ENCODE measurements at regions not wholly inside any gene's neighbourhood (a gene's known extent, or its start where the extent isn't known, plus 50 kb on each side); places are given as distances from the start of the nearest gene placed in this dataset.

- H3K27me3 ChIP-seq (replicated peaks in 1 of 4; ENCODE audit: control extremely low read depth in 1 of 4, control insufficient read depth in 3 of 4, insufficient read depth in 4 of 4, low read length in 3 of 4) = no peaks in the 10 kb centered on the region
- DNase-seq = no peak
- H3K4me1 ChIP-seq (ENCODE audit: control insufficient read depth in 2 of 2, insufficient read depth in 2 of 2, low read length in 2 of 2) = no peaks in the 10 kb centered on the region
- no peaks in the 10 kb centered on the region for H4K20me1 ChIP-seq (ENCODE audit: control insufficient read depth, insufficient read depth, low read length, poor library complexity, severe bottlenecking)
- Mint-ChIP-seq H3K9me3 (ENCODE audit: insufficient read depth) (no peaks in the 10 kb centered on the region), H3K27me3 (no peaks in the 10 kb centered on the region), H3K4me3 (no peak overlapping the region), H3K4me1 (no peaks in the 10 kb centered on the region), H3K27ac (no peak overlapping the region)
- no peaks in the 10 kb centered on the region for H3K79me2 ChIP-seq (ENCODE audit: control insufficient read depth, insufficient read depth, low read length)
- H3K4me3 ChIP-seq (ENCODE audit: control extremely low read depth in 1 of 5, extremely low read depth in 1 of 5, insufficient read depth in 1 of 5, low read depth in 2 of 5, low read length in 4 of 5) = no peak overlapping the region
- no peaks in the 10 kb centered on the region for H3K36me3 ChIP-seq (replicated peaks in 1 of 2; ENCODE audit: control extremely low read depth in 1 of 2, control insufficient read depth in 1 of 2, extremely low read depth in 1 of 2, insufficient read depth in 2 of 2, low read length in 1 of 2)
- no CpG with 5 or more reads among the region's 3 CpGs for WGBS (ENCODE audit: insufficient coverage)
- H2AFZ ChIP-seq (ENCODE audit: insufficient read depth, low read depth, low read length, poor library complexity, severe bottlenecking) = no peak overlapping the region
- CTCF ChIA-PET = no interaction called here
- no peak for TF ChIP-seq EZH2 (IDR thresholded peaks at IDR 0.05; ENCODE audit: borderline replicate concordance, insufficient read depth, low read depth, low read length, poor library complexity, severe bottlenecking)
- no peak overlapping the region for H3K9ac ChIP-seq (ENCODE audit: low read length)
- no peak overlapping the region for H3K27ac ChIP-seq (ENCODE audit: low read length in 2 of 2)
- intact Hi-C loops (cut with micrococcal nuclease) = no loop called here
- POLR2A ChIA-PET = no interaction called here
- ATAC-seq (ENCODE audit: low read depth) = no peak
- H3K4me2 ChIP-seq (replicated peaks; ENCODE audit: low read depth, low read length, poor library complexity, severe bottlenecking) = no peak overlapping the region
- H3K9me3 ChIP-seq (ENCODE audit: control extremely low read depth in 1 of 3, control insufficient read depth in 2 of 3, insufficient read depth in 1 of 3, low read length in 2 of 3) = no peaks in the 10 kb centered on the region
Measured at GRCh38 chr1:105172788-105173187, 1423.1 kb downstream of the AMY1C start.

- Mint-ChIP-seq H3K9me3 (ENCODE audit: insufficient read depth) (peaks cover 3% of the 10 kb centered on the region), H3K27ac (no peak overlapping the region), H3K27me3 (no peaks in the 10 kb centered on the region), H3K4me1 (no peaks in the 10 kb centered on the region), H3K4me3 (no peak overlapping the region)
- DNase-seq (no peak), ATAC-seq (ENCODE audit: low read depth) (no peak)
- H2AFZ ChIP-seq (ENCODE audit: insufficient read depth, low read depth, low read length, poor library complexity, severe bottlenecking) = no peak overlapping the region
- H3K4me3 ChIP-seq (ENCODE audit: control extremely low read depth in 1 of 5, extremely low read depth in 1 of 5, insufficient read depth in 1 of 5, low read depth in 2 of 5, low read length in 4 of 5) = no peak overlapping the region
- H3K4me2 ChIP-seq (replicated peaks; ENCODE audit: low read depth, low read length, poor library complexity, severe bottlenecking) = no peak overlapping the region
- no peaks in the 10 kb centered on the region for H4K20me1 ChIP-seq (ENCODE audit: control insufficient read depth, insufficient read depth, low read length, poor library complexity, severe bottlenecking)
- intact Hi-C loops (cut with micrococcal nuclease) = no loop called here
- H3K27ac ChIP-seq (ENCODE audit: low read length in 2 of 2) = no peak overlapping the region
- H3K4me1 ChIP-seq (ENCODE audit: control insufficient read depth in 2 of 2, insufficient read depth in 2 of 2, low read length in 2 of 2) = no peaks in the 10 kb centered on the region
- no peaks in the 10 kb centered on the region for H3K27me3 ChIP-seq (replicated peaks in 1 of 4; ENCODE audit: control extremely low read depth in 1 of 4, control insufficient read depth in 3 of 4, insufficient read depth in 4 of 4, low read length in 3 of 4)
- ChIA-PET CTCF (no interaction called here), POLR2A (no interaction called here)
- no CpG with 5 or more reads among the region's 1 CpG for WGBS (ENCODE audit: insufficient coverage)
- H3K79me2 ChIP-seq (ENCODE audit: control insufficient read depth, insufficient read depth, low read length) = no peaks in the 10 kb centered on the region
- H3K36me3 ChIP-seq (replicated peaks in 1 of 2; ENCODE audit: control extremely low read depth in 1 of 2, control insufficient read depth in 1 of 2, extremely low read depth in 1 of 2, insufficient read depth in 2 of 2, low read length in 1 of 2) = no peaks in the 10 kb centered on the region
- H3K9ac ChIP-seq (ENCODE audit: low read length) = no peak overlapping the region
- TF ChIP-seq CTCF (IDR thresholded peaks at IDR 0.05) (no peak), EZH2 (IDR thresholded peaks at IDR 0.05; ENCODE audit: borderline replicate concordance, insufficient read depth, low read depth, low read length, poor library complexity, severe bottlenecking) (no peak)
- H3K9me3 ChIP-seq (ENCODE audit: control extremely low read depth in 1 of 3, control insufficient read depth in 2 of 3, insufficient read depth in 1 of 3, low read length in 2 of 3) = no peaks in the 10 kb centered on the region
Measured at GRCh38 chr1:105180789-105181188, 1431.1 kb downstream of the AMY1C start.
